Keratinocyte (primary cell): ENCODE measurements at regions not wholly inside any gene's neighbourhood (a gene's known extent, or its start where the extent isn't known, plus 50 kb on each side); places are given as distances from the start of the nearest gene placed in this dataset.

Source experiments
- DNase-seq: peaks from one replicate; pipeline ENCODE4 v3.0.0-alpha.2; 2011; ENCODE audit warnings: low read depth, missing footprints, low spot score
- FAIRE-seq: peaks from 2 replicates; lab custom pipeline; 2011; peaks lifted over from hg19 to GRCh38; lab: Jason Lieb, UNC
- H2AFZ ChIP-seq: 2 replicates; pipeline ENCODE4 v1.6.0; 2012; ENCODE audit warnings: low read length, control low read depth, inconsistent platforms; ENCODE audit not compliant: control insufficient read depth
- H3K27ac ChIP-seq: 2 replicates; pipeline ENCODE4 v1.5.1; 2011; ENCODE audit warnings: low read length; ENCODE audit not compliant: control insufficient read depth, insufficient read depth
- H3K27me3 ChIP-seq: 3 replicates; pipeline ENCODE4 v1.6.0; 2011; ENCODE audit warnings: low read length; ENCODE audit not compliant: control insufficient read depth, insufficient read depth; ENCODE audit errors: extremely low read depth
- H3K36me3 ChIP-seq, 2 experiments: 2 replicates in 1 of 2; 3 replicates in 1 of 2; pipeline ENCODE4 v1.5.1; 2011; ENCODE audit warnings: low read length in 2 of 2, mild to moderate bottlenecking in 1 of 2; ENCODE audit not compliant: control insufficient read depth in 2 of 2, insufficient read depth in 2 of 2; ENCODE audit errors: extremely low read depth in 1 of 2
- H3K4me1 ChIP-seq: 3 replicates; pipeline ENCODE4 v1.5.1; 2011; ENCODE audit warnings: low read length; ENCODE audit not compliant: control insufficient read depth, insufficient read depth; ENCODE audit errors: extremely low read depth
- H3K4me2 ChIP-seq: 3 replicates; pipeline ENCODE4 v1.6.0; 2011; ENCODE audit warnings: low read depth, low read length; ENCODE audit not compliant: control insufficient read depth, insufficient read depth; ENCODE audit errors: extremely low read depth
- H3K4me3 ChIP-seq, 3 experiments: fragments of 200-600 bp in 1 of 3; sonication (generic) in 1 of 3; 2 replicates in 2 of 3; 3 replicates in 1 of 3; pipeline ENCODE4 v1.5.1; 2011 to 2016; ENCODE audit warnings: low read length in 3 of 3, mild to moderate bottlenecking in 3 of 3, control low read depth in 2 of 3, inconsistent platforms in 1 of 3, low read depth in 1 of 3, mixed read lengths in 1 of 3, mixed run types in 1 of 3, moderate library complexity in 1 of 3; ENCODE audit not compliant: control insufficient read depth in 2 of 3, insufficient read depth in 2 of 3; ENCODE audit errors: extremely low read depth in 1 of 3
- H3K79me2 ChIP-seq: 2 replicates; pipeline ENCODE4 v1.6.0; 2012; ENCODE audit warnings: low read length; ENCODE audit not compliant: control insufficient read depth, insufficient read depth
- H3K9ac ChIP-seq: 3 replicates; pipeline ENCODE4 v1.6.0; 2011; ENCODE audit warnings: low read length; ENCODE audit not compliant: control insufficient read depth, insufficient read depth; ENCODE audit errors: extremely low read depth
- H3K9me1 ChIP-seq: 3 replicates; pipeline ENCODE4 v1.6.0; 2011; ENCODE audit warnings: low read length; ENCODE audit not compliant: control insufficient read depth, insufficient read depth; ENCODE audit errors: extremely low read depth
- H3K9me3 ChIP-seq: 2 replicates; pipeline ENCODE4 v1.5.1; 2012; ENCODE audit warnings: low read depth, low read length; ENCODE audit not compliant: control insufficient read depth
- H4K20me1 ChIP-seq: 3 replicates; pipeline ENCODE4 v1.6.0; 2011; ENCODE audit warnings: low read length; ENCODE audit not compliant: control insufficient read depth, insufficient read depth; ENCODE audit errors: extremely low read depth
- CTCF ChIP-seq, 3 experiments: IDR thresholded peaks in 1 of 3; conservative IDR thresholded peaks in 1 of 3; optimal IDR thresholded peaks in 1 of 3; 2 replicates in 2 of 3; 3 replicates in 1 of 3; pipeline versions ENCODE3 to v1.5.1; 2011; ENCODE audit warnings: low read length in 3 of 3, mild to moderate bottlenecking in 3 of 3, moderate library complexity in 2 of 3, control low read depth in 1 of 3, inconsistent platforms in 1 of 3; ENCODE audit not compliant: insufficient read depth in 2 of 3; ENCODE audit errors: extremely low read depth in 1 of 3
- EZH2 ChIP-seq: IDR thresholded peaks from one replicate; pipeline ENCODE4 v1.6.1; 2012; ENCODE audit warnings: inconsistent platforms, mild to moderate bottlenecking, low read length, moderate library complexity
- dilution Hi-C: fragments of 300-500 bp; cut with MboI; formaldehyde crosslinking; loops from one replicate; pipeline ENCODE4 v1.7.0; 2020; ENCODE audit warnings: low sequenced_read_pairs; ENCODE audit not compliant: extremely low pct_ligation_motif_present

DNA sequence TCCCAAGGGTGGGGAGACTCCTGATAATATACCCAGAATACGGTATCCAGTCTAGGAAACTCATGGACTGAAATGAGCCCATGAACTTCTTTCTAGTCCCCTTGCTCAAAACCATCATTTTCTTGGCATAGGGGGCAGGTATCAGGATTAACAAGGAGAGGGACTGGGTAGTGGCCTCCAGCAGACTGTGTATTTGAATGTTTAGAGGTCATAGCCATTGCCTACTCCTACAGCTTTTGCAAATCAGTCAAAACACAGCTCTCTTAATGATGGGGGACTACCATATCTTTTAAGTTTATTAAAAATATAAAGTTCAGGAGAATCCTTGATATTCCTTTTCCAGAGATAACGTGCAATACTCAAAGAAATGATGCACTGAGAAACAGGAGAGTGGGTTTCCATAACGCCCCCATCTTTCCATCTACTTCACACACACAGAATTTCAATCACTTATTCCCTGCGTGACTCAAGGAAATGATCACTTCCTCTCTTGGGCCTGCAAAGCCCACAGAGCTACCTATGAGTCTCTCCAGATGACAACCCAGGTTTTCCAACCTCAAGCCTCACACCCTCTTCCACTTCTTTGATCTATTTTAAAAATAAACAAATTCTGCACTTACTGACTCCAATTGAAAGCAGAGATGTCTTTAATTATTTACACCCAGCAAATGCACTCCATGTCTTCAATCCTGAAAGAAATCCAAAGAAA, 584.0 kb upstream of the LMCD1 start:
- no peak for DNase-seq
- no peak overlapping the region for H3K4me3 ChIP-seq
- H3K4me1 ChIP-seq = no peaks in the 10 kb centered on the region
- H3K27ac ChIP-seq = no peak overlapping the region
- no peak overlapping the region for H3K4me2 ChIP-seq
- dilution Hi-C loops = no loop called here
- no peaks in the 10 kb centered on the region for H3K79me2 ChIP-seq
- no peaks in the 10 kb centered on the region for H3K27me3 ChIP-seq
- no peaks in the 10 kb centered on the region for H3K9me3 ChIP-seq
- no peaks in the 10 kb centered on the region for H3K9me1 ChIP-seq
- no peak for FAIRE-seq
- TF ChIP-seq EZH2 = no peak
- H4K20me1 ChIP-seq = no peaks in the 10 kb centered on the region
- no peaks in the 10 kb centered on the region for H3K36me3 ChIP-seq
- no peak overlapping the region for H2AFZ ChIP-seq
- H3K9ac ChIP-seq = no peak overlapping the region

DNA sequence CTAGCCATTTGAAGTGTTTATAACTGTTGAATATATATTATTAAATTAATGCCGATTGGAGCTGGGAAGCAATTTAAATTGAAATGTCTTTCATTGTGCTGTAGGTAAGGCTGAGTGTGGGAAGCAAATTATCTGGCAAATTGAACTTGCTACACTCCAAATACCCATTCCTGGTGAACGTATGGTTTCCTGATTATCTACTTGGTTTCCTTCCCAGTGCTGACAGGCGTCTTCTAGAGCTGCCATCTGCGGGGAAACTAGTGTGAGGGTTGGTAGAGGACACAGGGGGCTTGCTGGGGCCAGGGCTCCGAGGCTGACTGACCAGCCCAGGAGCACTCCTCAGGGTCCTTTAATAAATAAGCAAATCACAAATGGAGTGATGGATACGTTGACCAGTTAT, 581.4 kb upstream of the LMCD1 start:
- Histone ChIP-seq H3K9ac (no peak overlapping the region), H4K20me1 (no peaks in the 10 kb centered on the region), H2AFZ (no peak overlapping the region), H3K79me2 (no peaks in the 10 kb centered on the region), H3K9me1 (no peaks in the 10 kb centered on the region), H3K4me2 (no peak overlapping the region), H3K4me3 (no peak overlapping the region), H3K9me3 (no peaks in the 10 kb centered on the region), H3K36me3 (no peaks in the 10 kb centered on the region), H3K4me1 (no peaks in the 10 kb centered on the region), H3K27me3 (no peaks in the 10 kb centered on the region), H3K27ac (no peak overlapping the region)
- DNase-seq (no peak), FAIRE-seq (no peak)
- TF ChIP-seq CTCF (optimal IDR thresholded peaks at IDR 0.05 in 1 of 3, IDR thresholded peaks at IDR 0.05 in 1 of 3, conservative IDR thresholded peaks at IDR 0.05 in 1 of 3; ENCODE audit: extremely low read depth in 1 of 3, insufficient read depth in 2 of 3, low read length in 3 of 3) (no peak), EZH2 (no peak)
- dilution Hi-C loops = no loop called here

GRCh38 chr3:7924228-7924627, 577.4 kb upstream of the LMCD1 start:
- H3K9ac ChIP-seq = no peak overlapping the region
- H3K4me3 ChIP-seq = no peak overlapping the region
- H3K36me3 ChIP-seq = no peaks in the 10 kb centered on the region
- no peaks in the 10 kb centered on the region for H3K9me1 ChIP-seq
- no peaks in the 10 kb centered on the region for H4K20me1 ChIP-seq
- TF ChIP-seq EZH2 (no peak), CTCF (optimal IDR thresholded peaks at IDR 0.05 in 1 of 3, IDR thresholded peaks at IDR 0.05 in 1 of 3, conservative IDR thresholded peaks at IDR 0.05 in 1 of 3; ENCODE audit: extremely low read depth in 1 of 3, insufficient read depth in 2 of 3, low read length in 3 of 3) (no peak)
- H2AFZ ChIP-seq = no peak overlapping the region
- no peak for DNase-seq
- H3K79me2 ChIP-seq = no peaks in the 10 kb centered on the region
- dilution Hi-C loops = no loop called here
- H3K4me1 ChIP-seq = no peaks in the 10 kb centered on the region
- H3K4me2 ChIP-seq = no peak overlapping the region
- no peaks in the 10 kb centered on the region for H3K27me3 ChIP-seq
- FAIRE-seq = no peak
- no peak overlapping the region for H3K27ac ChIP-seq
- H3K9me3 ChIP-seq = no peaks in the 10 kb centered on the region
